OCI-LY1 (cell line): ENCODE measurements at regions not wholly inside any gene's neighbourhood (a gene's known extent, or its start where the extent isn't known, plus 50 kb on each side); places are given as distances from the start of the nearest gene placed in this dataset.

ENCODE experiments used
- EZH2 ChIP-seq: fragments of 200-600 bp; sonication (generic), shearing (Covaris generic); IDR thresholded peaks from 2 replicates; pipeline ENCODE4 v1.8.0; 2017; ENCODE audit warnings: borderline replicate concordance, mixed run types, mild to moderate bottlenecking, antibody characterized with exemption, low read length, moderate library complexity, mixed read lengths
- TF ChIP-seq, protein P1 (sequence below): fragments of 200-600 bp; sonication (generic), shearing (Covaris generic); IDR thresholded peaks from 2 replicates; pipeline ENCODE4 v1.5.1; 2017; ENCODE audit warnings: mild to moderate bottlenecking, antibody characterized with exemption, low read length, moderate library complexity, mixed read lengths

DNA sequence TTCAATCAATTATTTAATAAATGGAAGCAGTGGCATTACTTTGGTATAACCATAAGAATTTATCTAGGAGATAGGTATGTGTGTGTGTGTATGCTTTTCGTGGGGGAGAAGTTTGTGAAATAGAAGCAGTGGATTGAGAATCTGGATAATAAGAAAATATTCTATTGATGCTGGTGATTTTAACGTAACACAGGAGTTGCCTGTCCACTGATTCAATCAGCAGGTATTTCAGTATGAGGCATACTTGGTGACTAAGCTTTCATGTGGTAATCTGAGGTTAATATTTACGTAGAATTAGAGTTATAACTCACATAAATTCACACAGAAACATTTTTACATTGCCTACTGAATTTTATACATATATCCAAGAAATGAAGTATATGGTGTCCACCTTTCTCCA lies 568.0 kb downstream of the ZWINT start:
- TF ChIP-seq, protein P1, sequence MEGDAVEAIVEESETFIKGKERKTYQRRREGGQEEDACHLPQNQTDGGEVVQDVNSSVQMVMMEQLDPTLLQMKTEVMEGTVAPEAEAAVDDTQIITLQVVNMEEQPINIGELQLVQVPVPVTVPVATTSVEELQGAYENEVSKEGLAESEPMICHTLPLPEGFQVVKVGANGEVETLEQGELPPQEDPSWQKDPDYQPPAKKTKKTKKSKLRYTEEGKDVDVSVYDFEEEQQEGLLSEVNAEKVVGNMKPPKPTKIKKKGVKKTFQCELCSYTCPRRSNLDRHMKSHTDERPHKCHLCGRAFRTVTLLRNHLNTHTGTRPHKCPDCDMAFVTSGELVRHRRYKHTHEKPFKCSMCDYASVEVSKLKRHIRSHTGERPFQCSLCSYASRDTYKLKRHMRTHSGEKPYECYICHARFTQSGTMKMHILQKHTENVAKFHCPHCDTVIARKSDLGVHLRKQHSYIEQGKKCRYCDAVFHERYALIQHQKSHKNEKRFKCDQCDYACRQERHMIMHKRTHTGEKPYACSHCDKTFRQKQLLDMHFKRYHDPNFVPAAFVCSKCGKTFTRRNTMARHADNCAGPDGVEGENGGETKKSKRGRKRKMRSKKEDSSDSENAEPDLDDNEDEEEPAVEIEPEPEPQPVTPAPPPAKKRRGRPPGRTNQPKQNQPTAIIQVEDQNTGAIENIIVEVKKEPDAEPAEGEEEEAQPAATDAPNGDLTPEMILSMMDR, result no peak
- TF ChIP-seq EZH2, result no peak
